CD14-positive monocyte (primary cell): ENCODE measurements at regions not wholly inside any gene's neighbourhood (a gene's known extent, or its start where the extent isn't known, plus 50 kb on each side); places are given as distances from the start of the nearest gene placed in this dataset.

Experiments used
- DNase-seq, 3 donors: peaks; one replicate each; pipeline ENCODE4 v3.0.0-alpha.2; 2011 to 2022
- H2AFZ ChIP-seq: 2 replicates; pipeline ENCODE4 v1.6.0; 2012; ENCODE audit warnings: mild to moderate bottlenecking, low read depth, low read length, inconsistent platforms; ENCODE audit not compliant: insufficient read depth, poor library complexity, severe bottlenecking
- H3K27ac ChIP-seq, 2 donors: 1 replicate in 1 of 2; 2 replicates in 1 of 2; pipeline ENCODE4 v1.5.1; 2012 to 2013; ENCODE audit warnings: low read length in 2 of 2, control low read depth in 1 of 2, inconsistent platforms in 1 of 2, low read depth in 1 of 2, mild to moderate bottlenecking in 1 of 2
- H3K27me3 ChIP-seq, 2 donors: one replicate each; pipeline versions ENCODE4 v1.6.0 to v1.6.1; 2011 to 2013; ENCODE audit warnings: low read length in 2 of 2; ENCODE audit not compliant: control insufficient read depth in 2 of 2, insufficient read depth in 2 of 2
- H3K36me3 ChIP-seq, 2 donors: replicated peaks in 1 of 2; 1 replicate in 1 of 2; 2 replicates in 1 of 2; pipeline versions ENCODE4 v1.5.1 to v1.6.1; 2012 to 2013; ENCODE audit warnings: low read length in 2 of 2, control low read depth in 1 of 2, inconsistent platforms in 1 of 2, mild to moderate bottlenecking in 1 of 2; ENCODE audit not compliant: insufficient read depth in 2 of 2, control insufficient read depth in 1 of 2
- H3K4me1 ChIP-seq, 2 donors: 1 replicate in 1 of 2; 2 replicates in 1 of 2; pipeline versions ENCODE4 v1.5.1 to v1.6.1; 2012 to 2013; ENCODE audit warnings: low read length in 2 of 2, control low read depth in 1 of 2, inconsistent platforms in 1 of 2, mild to moderate bottlenecking in 1 of 2, moderate library complexity in 1 of 2; ENCODE audit not compliant: insufficient read depth in 2 of 2, control insufficient read depth in 1 of 2
- H3K4me2 ChIP-seq: replicated peaks from 2 replicates; pipeline ENCODE3; 2012; ENCODE audit warnings: low read length, moderate library complexity, mild to moderate bottlenecking; ENCODE audit not compliant: poor library complexity, severe bottlenecking; ENCODE audit errors: extremely low read depth
- H3K4me3 ChIP-seq, 3 experiments: fragments of 200-600 bp in 1 of 3; sonication (generic) in 1 of 3; replicated peaks in 1 of 3; 1 replicate in 2 of 3; 2 replicates in 1 of 3; pipeline ENCODE4 v1.5.1; 2011 to 2013; ENCODE audit warnings: low read length in 3 of 3, mild to moderate bottlenecking in 3 of 3, control low read depth in 2 of 3, low read depth in 2 of 3, inconsistent platforms in 1 of 3, moderate library complexity in 1 of 3
- H3K79me2 ChIP-seq: 2 replicates; pipeline ENCODE4 v1.6.0; 2012; ENCODE audit warnings: mild to moderate bottlenecking, control low read depth, inconsistent platforms, low read length, moderate library complexity; ENCODE audit not compliant: insufficient read depth
- H3K9ac ChIP-seq: 2 replicates; pipeline ENCODE4 v1.6.0; 2017; ENCODE audit warnings: low read length, mild to moderate bottlenecking; ENCODE audit not compliant: insufficient read depth, poor library complexity, severe bottlenecking
- H3K9me3 ChIP-seq, 2 donors: replicated peaks in 1 of 2; 1 replicate in 1 of 2; 2 replicates in 1 of 2; pipeline versions ENCODE4 v1.5.1 to v1.6.1; 2012 to 2013; ENCODE audit warnings: low read length in 2 of 2, control low read depth in 1 of 2; ENCODE audit not compliant: control insufficient read depth in 1 of 2, insufficient read depth in 1 of 2
- H4K20me1 ChIP-seq: 2 replicates; pipeline ENCODE4 v1.6.0; 2012; ENCODE audit warnings: mild to moderate bottlenecking, low read length, control low read depth, moderate library complexity; ENCODE audit not compliant: insufficient read depth
- H3K27ac Mint-ChIP-seq, 7 donors: one replicate each; pipeline ENCODE4 v1.8.0; 2020; ENCODE audit warnings: mild to moderate bottlenecking in 7 of 7, mixed read lengths in 7 of 7, moderate library complexity in 6 of 7, inconsistent platforms in 2 of 7
- H3K27me3 Mint-ChIP-seq, 3 donors: one replicate each; pipeline ENCODE4 v1.8.0; 2021 to 2022; ENCODE audit warnings: low read depth in 3 of 3, mild to moderate bottlenecking in 3 of 3, mixed read lengths in 3 of 3, moderate library complexity in 3 of 3, inconsistent platforms in 1 of 3
- H3K36me3 Mint-ChIP-seq, 2 donors: one replicate each; pipeline ENCODE4 v1.8.0; 2020; ENCODE audit warnings: mixed read lengths in 2 of 2, inconsistent platforms in 1 of 2, mild to moderate bottlenecking in 1 of 2
- H3K4me1 Mint-ChIP-seq: one replicate; pipeline ENCODE4 v1.8.0; 2020; ENCODE audit warnings: mild to moderate bottlenecking, mixed read lengths
- H3K4me3 Mint-ChIP-seq, 2 donors: one replicate each; pipeline ENCODE4 v1.8.0; 2020; ENCODE audit warnings: mild to moderate bottlenecking in 2 of 2, mixed read lengths in 2 of 2, moderate library complexity in 1 of 2
- H3K9me3 Mint-ChIP-seq, 7 donors: one replicate each; pipeline ENCODE4 v1.8.0; 2020 to 2022; ENCODE audit warnings: mixed read lengths in 7 of 7, mild to moderate bottlenecking in 6 of 7, moderate library complexity in 6 of 7, inconsistent platforms in 2 of 7
- WGBS: methylation state at CpG from one replicate; pipeline ENCODE4 v1.1.5; 2013; ENCODE audit warnings: missing lambda C conversion rate; ENCODE audit not compliant: insufficient coverage; 5-methylcytosine and 5-hydroxymethylcytosine counted together
- intact Hi-C, 2 donors: fragments of 100-400 bp; cut with micrococcal nuclease; formaldehyde crosslinking; loops; one replicate each; pipeline versions ENCODE4 v1.15.0 to v1.15.1; 2023
- TF ChIP-seq, protein P1 (sequence below): fragments of 200-600 bp; IDR thresholded peaks from one replicate; pipeline ENCODE4 v1.8.0; 2022; ENCODE audit warnings: antibody characterized with exemption, mild to moderate bottlenecking

DNA sequence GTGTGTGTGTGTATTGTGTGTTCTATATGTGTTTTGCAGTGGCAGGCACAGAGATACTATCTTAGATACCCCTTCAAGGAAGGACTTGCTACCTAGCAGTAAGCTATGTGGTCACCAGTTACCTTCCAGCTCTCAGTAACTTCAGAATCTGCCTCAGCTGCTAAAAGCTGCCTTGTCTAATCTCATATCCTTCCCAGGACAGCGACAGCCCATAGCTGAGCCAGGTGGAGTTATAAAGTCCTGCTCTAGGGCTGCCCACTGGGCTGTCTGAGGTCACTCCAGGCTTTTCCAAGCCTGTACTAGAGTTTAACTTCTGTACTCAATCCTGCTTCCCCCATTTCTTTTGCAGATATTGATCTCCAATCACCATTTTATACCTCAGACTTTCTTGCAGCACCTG is 942.6 kb downstream of the GALC start:
- Mint-ChIP-seq H3K4me3 (no peak overlapping the region), H3K9me3 (peaks cover 0 to 2% (median 0%) of the 10 kb centered on the region in 7 donors), H3K36me3 (no peaks in the 10 kb centered on the region), H3K4me1 (no peaks in the 10 kb centered on the region), H3K27ac (no peak overlapping the region), H3K27me3 (peaks cover 0 to 1% (median 0%) of the 10 kb centered on the region in 3 donors)
- no peaks in the 10 kb centered on the region for H3K27me3 ChIP-seq
- no peak overlapping the region for H3K4me2 ChIP-seq
- no peaks in the 10 kb centered on the region for H3K9me3 ChIP-seq
- no peaks in the 10 kb centered on the region for H4K20me1 ChIP-seq
- H3K4me3 ChIP-seq = no peak overlapping the region
- H3K36me3 ChIP-seq = no peaks in the 10 kb centered on the region
- H3K79me2 ChIP-seq = no peaks in the 10 kb centered on the region
- TF ChIP-seq, protein P1, sequence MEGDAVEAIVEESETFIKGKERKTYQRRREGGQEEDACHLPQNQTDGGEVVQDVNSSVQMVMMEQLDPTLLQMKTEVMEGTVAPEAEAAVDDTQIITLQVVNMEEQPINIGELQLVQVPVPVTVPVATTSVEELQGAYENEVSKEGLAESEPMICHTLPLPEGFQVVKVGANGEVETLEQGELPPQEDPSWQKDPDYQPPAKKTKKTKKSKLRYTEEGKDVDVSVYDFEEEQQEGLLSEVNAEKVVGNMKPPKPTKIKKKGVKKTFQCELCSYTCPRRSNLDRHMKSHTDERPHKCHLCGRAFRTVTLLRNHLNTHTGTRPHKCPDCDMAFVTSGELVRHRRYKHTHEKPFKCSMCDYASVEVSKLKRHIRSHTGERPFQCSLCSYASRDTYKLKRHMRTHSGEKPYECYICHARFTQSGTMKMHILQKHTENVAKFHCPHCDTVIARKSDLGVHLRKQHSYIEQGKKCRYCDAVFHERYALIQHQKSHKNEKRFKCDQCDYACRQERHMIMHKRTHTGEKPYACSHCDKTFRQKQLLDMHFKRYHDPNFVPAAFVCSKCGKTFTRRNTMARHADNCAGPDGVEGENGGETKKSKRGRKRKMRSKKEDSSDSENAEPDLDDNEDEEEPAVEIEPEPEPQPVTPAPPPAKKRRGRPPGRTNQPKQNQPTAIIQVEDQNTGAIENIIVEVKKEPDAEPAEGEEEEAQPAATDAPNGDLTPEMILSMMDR = no peak
- H3K27ac ChIP-seq = no peak overlapping the region
- intact Hi-C loops = no loop called here
- H3K4me1 ChIP-seq = no peaks in the 10 kb centered on the region
- no peak for DNase-seq
- no CpG with 5 or more reads among the region's 1 CpG for WGBS
- no peak overlapping the region for H2AFZ ChIP-seq
- H3K9ac ChIP-seq = no peak overlapping the region

GRCh38 chr14:87049950-87050349 is 943.0 kb downstream of the GALC start:
- DNase-seq = no peak
- Histone ChIP-seq H2AFZ (no peak overlapping the region), H3K36me3 (no peaks in the 10 kb centered on the region), H3K27ac (no peak overlapping the region), H3K4me2 (no peak overlapping the region), H3K4me3 (no peak overlapping the region), H3K4me1 (no peaks in the 10 kb centered on the region), H3K9ac (no peak overlapping the region), H3K27me3 (no peaks in the 10 kb centered on the region), H3K9me3 (no peaks in the 10 kb centered on the region), H4K20me1 (no peaks in the 10 kb centered on the region), H3K79me2 (no peaks in the 10 kb centered on the region)
- H3K4me3 Mint-ChIP-seq = no peak overlapping the region
- H3K4me1 Mint-ChIP-seq = no peaks in the 10 kb centered on the region
- WGBS = no CpG with 5 or more reads among the region's 1 CpG
- intact Hi-C loops = no loop called here
- peaks cover 0 to 1% (median 0%) of the 10 kb centered on the region in 3 donors for H3K27me3 Mint-ChIP-seq
- TF ChIP-seq, protein P1 = no peak
- H3K9me3 Mint-ChIP-seq = peaks cover 0 to 2% (median 0%) of the 10 kb centered on the region in 7 donors
- no peak overlapping the region for H3K27ac Mint-ChIP-seq
- no peaks in the 10 kb centered on the region for H3K36me3 Mint-ChIP-seq
